ENCODE measurements at regions not wholly inside any gene's neighbourhood (a gene's known extent, or its start where the extent isn't known, plus 50 kb on each side); places are given as distances from the start of the nearest gene placed in this dataset.

DNA sequence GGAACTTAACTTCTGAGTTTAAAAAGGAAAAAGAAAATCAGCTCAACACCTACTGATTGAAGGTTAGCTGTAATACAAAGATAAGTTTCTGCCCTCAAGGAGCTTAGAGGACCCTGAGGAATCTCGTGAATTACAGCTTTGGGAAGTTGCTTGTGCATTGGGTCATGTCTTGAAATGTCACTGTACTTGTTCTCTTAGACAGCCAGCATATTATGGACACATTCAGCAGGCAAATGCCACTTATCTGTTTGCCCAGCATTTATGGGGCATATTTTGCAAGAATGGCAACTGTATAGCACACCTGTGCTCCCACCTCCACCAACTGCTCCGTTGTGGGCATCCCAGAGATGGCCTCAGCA lies 263.6 kb upstream of the CRY1 start:
- Histone ChIP-seq H3F3A (ENCODE audit: insufficient read depth) (no peaks in the 10 kb centered on the region), H3K9me2 (replicated peaks; ENCODE audit: insufficient read depth, low read length) (no peaks in the 10 kb centered on the region), H3K27ac (ENCODE audit: low read depth, low read length) (no peak overlapping the region), H3K79me2 (ENCODE audit: insufficient read depth, low read length) (no peaks in the 10 kb centered on the region), H3K9me3 (ENCODE audit: insufficient read depth, low read length) (no peaks in the 10 kb centered on the region), H3K27me3 (ENCODE audit: low read length) (no peaks in the 10 kb centered on the region), H2AFZ (ENCODE audit: low read depth, low read length, severe bottlenecking) (no peak overlapping the region), H3K4me2 (ENCODE audit: low read depth, low read length, poor library complexity, severe bottlenecking) (no peak overlapping the region), H4K20me1 (ENCODE audit: low read depth, low read length) (no peaks in the 10 kb centered on the region), H3K9ac (ENCODE audit: low read length) (no peak overlapping the region), H3K4me3 (ENCODE audit: insufficient read depth, low read length, poor library complexity, severe bottlenecking) (no peak overlapping the region), H3K36me3 (ENCODE audit: low read length) (no peaks in the 10 kb centered on the region)
- no peak for TF ChIP-seq EZH2phosphoT487 (conservative IDR thresholded peaks at IDR 0.05; ENCODE audit: low read length)
- TF ChIP-seq, protein P1, sequence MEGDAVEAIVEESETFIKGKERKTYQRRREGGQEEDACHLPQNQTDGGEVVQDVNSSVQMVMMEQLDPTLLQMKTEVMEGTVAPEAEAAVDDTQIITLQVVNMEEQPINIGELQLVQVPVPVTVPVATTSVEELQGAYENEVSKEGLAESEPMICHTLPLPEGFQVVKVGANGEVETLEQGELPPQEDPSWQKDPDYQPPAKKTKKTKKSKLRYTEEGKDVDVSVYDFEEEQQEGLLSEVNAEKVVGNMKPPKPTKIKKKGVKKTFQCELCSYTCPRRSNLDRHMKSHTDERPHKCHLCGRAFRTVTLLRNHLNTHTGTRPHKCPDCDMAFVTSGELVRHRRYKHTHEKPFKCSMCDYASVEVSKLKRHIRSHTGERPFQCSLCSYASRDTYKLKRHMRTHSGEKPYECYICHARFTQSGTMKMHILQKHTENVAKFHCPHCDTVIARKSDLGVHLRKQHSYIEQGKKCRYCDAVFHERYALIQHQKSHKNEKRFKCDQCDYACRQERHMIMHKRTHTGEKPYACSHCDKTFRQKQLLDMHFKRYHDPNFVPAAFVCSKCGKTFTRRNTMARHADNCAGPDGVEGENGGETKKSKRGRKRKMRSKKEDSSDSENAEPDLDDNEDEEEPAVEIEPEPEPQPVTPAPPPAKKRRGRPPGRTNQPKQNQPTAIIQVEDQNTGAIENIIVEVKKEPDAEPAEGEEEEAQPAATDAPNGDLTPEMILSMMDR (IDR thresholded peaks at IDR 0.05; ENCODE audit: insufficient read depth, low read length, poor library complexity, severe bottlenecking) = no peak

DNA sequence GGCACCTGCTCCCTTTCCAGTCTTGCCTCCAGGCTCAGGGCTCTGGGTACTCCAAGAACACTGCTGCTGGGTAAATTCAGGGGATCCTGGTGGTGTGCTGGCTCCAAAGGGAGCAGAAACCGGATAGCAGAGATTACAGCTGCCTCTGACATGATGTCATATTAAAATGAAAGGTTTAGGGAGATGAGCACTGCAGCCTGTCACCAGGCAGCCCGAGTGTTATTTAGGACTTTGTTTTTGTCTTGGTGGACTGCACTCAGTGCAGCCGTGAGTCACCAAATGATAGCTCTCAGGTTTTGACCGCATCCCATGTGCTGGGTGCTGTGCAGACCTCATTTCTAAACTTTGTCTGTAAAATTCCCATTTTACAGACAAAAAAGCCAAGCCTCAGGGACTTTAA lies 266.0 kb upstream of the CRY1 start:
- H3K36me3 ChIP-seq (ENCODE audit: low read length) = no peaks in the 10 kb centered on the region
- no peak overlapping the region for H3K4me3 ChIP-seq (ENCODE audit: insufficient read depth, low read length, poor library complexity, severe bottlenecking)
- no peak overlapping the region for H3K4me2 ChIP-seq (ENCODE audit: low read depth, low read length, poor library complexity, severe bottlenecking)
- H4K20me1 ChIP-seq (ENCODE audit: low read depth, low read length) = no peaks in the 10 kb centered on the region
- H2AFZ ChIP-seq (ENCODE audit: low read depth, low read length, severe bottlenecking) = no peak overlapping the region
- TF ChIP-seq, protein P1 (IDR thresholded peaks at IDR 0.05; ENCODE audit: insufficient read depth, low read length, poor library complexity, severe bottlenecking) = no peak
- TF ChIP-seq EZH2phosphoT487 (conservative IDR thresholded peaks at IDR 0.05; ENCODE audit: low read length) = no peak
- no peaks in the 10 kb centered on the region for H3K27me3 ChIP-seq (ENCODE audit: low read length)
- no peak overlapping the region for H3K9ac ChIP-seq (ENCODE audit: low read length)
- no peaks in the 10 kb centered on the region for H3F3A ChIP-seq (ENCODE audit: insufficient read depth)
- no peaks in the 10 kb centered on the region for H3K9me3 ChIP-seq (ENCODE audit: insufficient read depth, low read length)
- no peaks in the 10 kb centered on the region for H3K79me2 ChIP-seq (ENCODE audit: insufficient read depth, low read length)
- H3K9me2 ChIP-seq (replicated peaks; ENCODE audit: insufficient read depth, low read length) = no peaks in the 10 kb centered on the region
- H3K27ac ChIP-seq (ENCODE audit: low read depth, low read length) = no peak overlapping the region

DNA sequence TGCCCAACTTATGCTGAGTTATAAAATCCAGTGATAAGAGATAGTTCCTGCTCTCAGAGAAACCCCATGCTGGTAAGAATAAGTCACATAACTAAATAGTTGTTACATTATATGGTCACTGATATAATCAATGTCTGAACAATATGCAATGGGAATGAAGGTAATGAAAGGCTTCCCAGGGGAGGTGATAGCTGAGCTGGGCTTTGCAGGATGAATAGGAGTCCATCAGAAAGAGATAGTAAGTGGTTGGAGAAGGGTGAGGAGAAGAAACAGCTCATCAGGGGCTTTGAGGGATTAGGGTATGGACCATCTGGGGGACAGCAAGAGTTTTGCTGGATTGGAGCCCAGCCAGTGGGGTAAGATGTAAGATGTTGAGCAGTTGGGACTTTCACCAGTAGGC lies 266.7 kb upstream of the CRY1 start:
- Histone ChIP-seq H3K9me3 (ENCODE audit: insufficient read depth, low read length) (no peaks in the 10 kb centered on the region), H3K4me2 (ENCODE audit: low read depth, low read length, poor library complexity, severe bottlenecking) (no peak overlapping the region), H3K27me3 (ENCODE audit: low read length) (no peaks in the 10 kb centered on the region), H3K4me3 (ENCODE audit: insufficient read depth, low read length, poor library complexity, severe bottlenecking) (no peak overlapping the region), H3K9me2 (replicated peaks; ENCODE audit: insufficient read depth, low read length) (no peaks in the 10 kb centered on the region), H3K79me2 (ENCODE audit: insufficient read depth, low read length) (no peaks in the 10 kb centered on the region), H3K9ac (ENCODE audit: low read length) (no peak overlapping the region), H3K36me3 (ENCODE audit: low read length) (no peaks in the 10 kb centered on the region), H2AFZ (ENCODE audit: low read depth, low read length, severe bottlenecking) (no peak overlapping the region), H3K27ac (ENCODE audit: low read depth, low read length) (no peak overlapping the region), H3F3A (ENCODE audit: insufficient read depth) (no peaks in the 10 kb centered on the region), H4K20me1 (ENCODE audit: low read depth, low read length) (no peaks in the 10 kb centered on the region)
- TF ChIP-seq EZH2phosphoT487 (conservative IDR thresholded peaks at IDR 0.05; ENCODE audit: low read length) = no peak
- TF ChIP-seq, protein P1 (IDR thresholded peaks at IDR 0.05; ENCODE audit: insufficient read depth, low read length, poor library complexity, severe bottlenecking) = no peak

DNA sequence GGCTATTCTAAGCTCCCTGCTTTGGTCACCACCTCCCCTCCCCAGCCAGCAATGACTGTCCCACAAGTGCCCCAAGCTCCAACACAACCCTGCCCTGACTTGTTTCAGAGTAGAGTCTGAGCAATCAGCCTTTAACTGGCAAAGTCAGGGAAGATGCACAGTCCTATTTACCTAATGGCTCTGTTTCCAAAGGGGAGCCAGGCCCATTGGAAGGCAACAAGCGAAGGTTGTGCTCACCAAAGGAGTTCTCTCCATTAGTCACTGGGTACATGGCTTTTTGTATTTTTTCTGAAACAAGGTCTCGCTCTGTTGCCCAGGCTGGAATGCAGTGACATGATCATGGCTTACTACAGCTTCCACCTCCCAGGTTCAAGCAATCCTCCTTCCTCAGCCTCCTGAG lies 267.1 kb upstream of the CRY1 start:
- no peak overlapping the region for H3K4me2 ChIP-seq (ENCODE audit: low read depth, low read length, poor library complexity, severe bottlenecking)
- no peaks in the 10 kb centered on the region for H4K20me1 ChIP-seq (ENCODE audit: low read depth, low read length)
- H3F3A ChIP-seq (ENCODE audit: insufficient read depth) = no peaks in the 10 kb centered on the region

More for the DNA sequence above, 267.1 kb upstream of the CRY1 start:
- H3K27me3 ChIP-seq (ENCODE audit: low read length) = no peaks in the 10 kb centered on the region
- H3K36me3 ChIP-seq (ENCODE audit: low read length) = no peaks in the 10 kb centered on the region
- no peaks in the 10 kb centered on the region for H3K79me2 ChIP-seq (ENCODE audit: insufficient read depth, low read length)
- H3K27ac ChIP-seq (ENCODE audit: low read depth, low read length) = no peak overlapping the region
- TF ChIP-seq, protein P1 (IDR thresholded peaks at IDR 0.05; ENCODE audit: insufficient read depth, low read length, poor library complexity, severe bottlenecking) = no peak
- no peak for TF ChIP-seq EZH2phosphoT487 (conservative IDR thresholded peaks at IDR 0.05; ENCODE audit: low read length)
- H3K9me3 ChIP-seq (ENCODE audit: insufficient read depth, low read length) = no peaks in the 10 kb centered on the region
- no peak overlapping the region for H3K9ac ChIP-seq (ENCODE audit: low read length)
- H2AFZ ChIP-seq (ENCODE audit: low read depth, low read length, severe bottlenecking) = no peak overlapping the region
- no peaks in the 10 kb centered on the region for H3K9me2 ChIP-seq (replicated peaks; ENCODE audit: insufficient read depth, low read length)
- no peak overlapping the region for H3K4me3 ChIP-seq (ENCODE audit: insufficient read depth, low read length, poor library complexity, severe bottlenecking)

Data from SU-DHL-6 (cell line).